ENCODE measurements at regions not wholly inside any gene's neighbourhood (a gene's known extent, or its start where the extent isn't known, plus 50 kb on each side); places are given as distances from the start of the nearest gene placed in this dataset.

GRCh38 chr13:110028838-110029621 is 242.6 kb upstream of the IRS2 start:
- no peaks in the 10 kb centered on the region for H3K79me2 ChIP-seq (replicated peaks; ENCODE audit: insufficient read depth)
- H3K27me3 ChIP-seq (ENCODE audit: insufficient read depth): no peaks in the 10 kb centered on the region
- no peak overlapping the region for H3K27ac Mint-ChIP-seq
- ATAC-seq (no peak), DNase-seq (ENCODE audit: low spot score) (no peak)
- H3K36me3 Mint-ChIP-seq (ENCODE audit: low read depth): no peaks in the 10 kb centered on the region
- 0 out of 2 replicates have a peak, but pooled peaks cover 5% of the 10 kb centered on the region for H3K9me2 ChIP-seq (ENCODE audit: insufficient read depth)
- H3K27me3 Mint-ChIP-seq (ENCODE audit: insufficient read depth, low read depth, poor library complexity): no peaks in the 10 kb centered on the region
- H3K4me3 Mint-ChIP-seq: no peak overlapping the region
- H3K4me3 ChIP-seq: no peak overlapping the region
- H3K4me1 Mint-ChIP-seq: peaks cover 7% of the 10 kb centered on the region; the same call in 2 of the 3 replicates
- H3F3A ChIP-seq (replicated peaks; ENCODE audit: low read depth): no peaks in the 10 kb centered on the region
- H3K27ac ChIP-seq (ENCODE audit: low read depth): no peak overlapping the region
- no peak overlapping the region for H3K4me2 ChIP-seq
- no peak for TF ChIP-seq NANOG (IDR thresholded peaks at IDR 0.05; ENCODE audit: borderline replicate concordance)
- TF ChIP-seq, protein P1, sequence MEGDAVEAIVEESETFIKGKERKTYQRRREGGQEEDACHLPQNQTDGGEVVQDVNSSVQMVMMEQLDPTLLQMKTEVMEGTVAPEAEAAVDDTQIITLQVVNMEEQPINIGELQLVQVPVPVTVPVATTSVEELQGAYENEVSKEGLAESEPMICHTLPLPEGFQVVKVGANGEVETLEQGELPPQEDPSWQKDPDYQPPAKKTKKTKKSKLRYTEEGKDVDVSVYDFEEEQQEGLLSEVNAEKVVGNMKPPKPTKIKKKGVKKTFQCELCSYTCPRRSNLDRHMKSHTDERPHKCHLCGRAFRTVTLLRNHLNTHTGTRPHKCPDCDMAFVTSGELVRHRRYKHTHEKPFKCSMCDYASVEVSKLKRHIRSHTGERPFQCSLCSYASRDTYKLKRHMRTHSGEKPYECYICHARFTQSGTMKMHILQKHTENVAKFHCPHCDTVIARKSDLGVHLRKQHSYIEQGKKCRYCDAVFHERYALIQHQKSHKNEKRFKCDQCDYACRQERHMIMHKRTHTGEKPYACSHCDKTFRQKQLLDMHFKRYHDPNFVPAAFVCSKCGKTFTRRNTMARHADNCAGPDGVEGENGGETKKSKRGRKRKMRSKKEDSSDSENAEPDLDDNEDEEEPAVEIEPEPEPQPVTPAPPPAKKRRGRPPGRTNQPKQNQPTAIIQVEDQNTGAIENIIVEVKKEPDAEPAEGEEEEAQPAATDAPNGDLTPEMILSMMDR (conservative IDR thresholded peaks at IDR 0.05; ENCODE audit: low read depth in 2 of 2): no peak
- TF ChIP-seq EZH2 (IDR thresholded peaks at IDR 0.05; ENCODE audit: low read depth, unreplicated experiment): no peak
- no peak for TF ChIP-seq REST (IDR thresholded peaks at IDR 0.05; ENCODE audit: unreplicated experiment)
- no peak for TF ChIP-seq STAT1 (IDR thresholded peaks at IDR 0.05; ENCODE audit: unreplicated experiment)
- no peak for TF ChIP-seq POLR2AphosphoS5 (IDR thresholded peaks at IDR 0.05; ENCODE audit: low read depth)
- no peak for TF ChIP-seq JUNB (IDR thresholded peaks at IDR 0.05; ENCODE audit: unreplicated experiment)
- no peak for TF ChIP-seq ZNF331 (CRISPR knock-in tag; IDR thresholded peaks at IDR 0.05; ENCODE audit: low read depth)
- no peak for TF ChIP-seq CREB1 (CRISPR knock-in tag; IDR thresholded peaks at IDR 0.05; ENCODE audit: low read depth)
- no peak for TF ChIP-seq ZNF114 (CRISPR knock-in tag; IDR thresholded peaks at IDR 0.05)
- TF ChIP-seq, protein P2, sequence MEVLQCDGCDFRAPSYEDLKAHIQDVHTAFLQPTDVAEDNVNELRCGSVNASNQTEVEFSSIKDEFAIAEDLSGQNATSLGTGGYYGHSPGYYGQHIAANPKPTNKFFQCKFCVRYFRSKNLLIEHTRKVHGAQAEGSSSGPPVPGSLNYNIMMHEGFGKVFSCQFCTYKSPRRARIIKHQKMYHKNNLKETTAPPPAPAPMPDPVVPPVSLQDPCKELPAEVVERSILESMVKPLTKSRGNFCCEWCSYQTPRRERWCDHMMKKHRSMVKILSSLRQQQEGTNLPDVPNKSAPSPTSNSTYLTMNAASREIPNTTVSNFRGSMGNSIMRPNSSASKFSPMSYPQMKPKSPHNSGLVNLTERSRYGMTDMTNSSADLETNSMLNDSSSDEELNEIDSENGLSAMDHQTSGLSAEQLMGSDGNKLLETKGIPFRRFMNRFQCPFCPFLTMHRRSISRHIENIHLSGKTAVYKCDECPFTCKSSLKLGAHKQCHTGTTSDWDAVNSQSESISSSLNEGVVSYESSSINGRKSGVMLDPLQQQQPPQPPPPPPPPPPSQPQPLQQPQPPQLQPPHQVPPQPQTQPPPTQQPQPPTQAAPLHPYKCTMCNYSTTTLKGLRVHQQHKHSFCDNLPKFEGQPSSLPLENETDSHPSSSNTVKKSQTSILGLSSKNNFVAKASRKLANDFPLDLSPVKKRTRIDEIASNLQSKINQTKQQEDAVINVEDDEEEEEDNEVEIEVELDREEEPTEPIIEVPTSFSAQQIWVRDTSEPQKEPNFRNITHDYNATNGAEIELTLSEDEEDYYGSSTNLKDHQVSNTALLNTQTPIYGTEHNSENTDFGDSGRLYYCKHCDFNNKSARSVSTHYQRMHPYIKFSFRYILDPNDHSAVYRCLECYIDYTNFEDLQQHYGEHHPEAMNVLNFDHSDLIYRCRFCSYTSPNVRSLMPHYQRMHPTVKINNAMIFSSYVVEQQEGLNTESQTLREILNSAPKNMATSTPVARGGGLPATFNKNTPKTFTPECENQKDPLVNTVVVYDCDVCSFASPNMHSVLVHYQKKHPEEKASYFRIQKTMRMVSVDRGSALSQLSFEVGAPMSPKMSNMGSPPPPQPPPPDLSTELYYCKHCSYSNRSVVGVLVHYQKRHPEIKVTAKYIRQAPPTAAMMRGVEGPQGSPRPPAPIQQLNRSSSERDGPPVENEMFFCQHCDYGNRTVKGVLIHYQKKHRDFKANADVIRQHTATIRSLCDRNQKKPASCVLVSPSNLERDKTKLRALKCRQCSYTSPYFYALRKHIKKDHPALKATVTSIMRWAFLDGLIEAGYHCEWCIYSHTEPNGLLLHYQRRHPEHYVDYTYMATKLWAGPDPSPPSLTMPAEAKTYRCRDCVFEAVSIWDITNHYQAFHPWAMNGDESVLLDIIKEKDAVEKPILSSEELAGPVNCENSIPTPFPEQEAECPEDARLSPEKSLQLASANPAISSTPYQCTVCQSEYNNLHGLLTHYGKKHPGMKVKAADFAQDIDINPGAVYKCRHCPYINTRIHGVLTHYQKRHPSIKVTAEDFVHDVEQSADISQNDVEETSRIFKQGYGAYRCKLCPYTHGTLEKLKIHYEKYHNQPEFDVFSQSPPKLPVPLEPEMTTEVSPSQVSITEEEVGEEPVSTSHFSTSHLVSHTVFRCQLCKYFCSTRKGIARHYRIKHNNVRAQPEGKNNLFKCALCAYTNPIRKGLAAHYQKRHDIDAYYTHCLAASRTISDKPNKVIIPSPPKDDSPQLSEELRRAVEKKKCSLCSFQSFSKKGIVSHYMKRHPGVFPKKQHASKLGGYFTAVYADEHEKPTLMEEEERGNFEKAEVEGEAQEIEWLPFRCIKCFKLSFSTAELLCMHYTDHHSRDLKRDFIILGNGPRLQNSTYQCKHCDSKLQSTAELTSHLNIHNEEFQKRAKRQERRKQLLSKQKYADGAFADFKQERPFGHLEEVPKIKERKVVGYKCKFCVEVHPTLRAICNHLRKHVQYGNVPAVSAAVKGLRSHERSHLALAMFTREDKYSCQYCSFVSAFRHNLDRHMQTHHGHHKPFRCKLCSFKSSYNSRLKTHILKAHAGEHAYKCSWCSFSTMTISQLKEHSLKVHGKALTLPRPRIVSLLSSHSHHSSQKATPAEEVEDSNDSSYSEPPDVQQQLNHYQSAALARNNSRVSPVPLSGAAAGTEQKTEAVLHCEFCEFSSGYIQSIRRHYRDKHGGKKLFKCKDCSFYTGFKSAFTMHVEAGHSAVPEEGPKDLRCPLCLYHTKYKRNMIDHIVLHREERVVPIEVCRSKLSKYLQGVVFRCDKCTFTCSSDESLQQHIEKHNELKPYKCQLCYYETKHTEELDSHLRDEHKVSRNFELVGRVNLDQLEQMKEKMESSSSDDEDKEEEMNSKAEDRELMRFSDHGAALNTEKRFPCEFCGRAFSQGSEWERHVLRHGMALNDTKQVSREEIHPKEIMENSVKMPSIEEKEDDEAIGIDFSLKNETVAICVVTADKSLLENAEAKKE (CRISPR knock-in tag; IDR thresholded peaks at IDR 0.05): no peak
- TF ChIP-seq, protein P3, sequence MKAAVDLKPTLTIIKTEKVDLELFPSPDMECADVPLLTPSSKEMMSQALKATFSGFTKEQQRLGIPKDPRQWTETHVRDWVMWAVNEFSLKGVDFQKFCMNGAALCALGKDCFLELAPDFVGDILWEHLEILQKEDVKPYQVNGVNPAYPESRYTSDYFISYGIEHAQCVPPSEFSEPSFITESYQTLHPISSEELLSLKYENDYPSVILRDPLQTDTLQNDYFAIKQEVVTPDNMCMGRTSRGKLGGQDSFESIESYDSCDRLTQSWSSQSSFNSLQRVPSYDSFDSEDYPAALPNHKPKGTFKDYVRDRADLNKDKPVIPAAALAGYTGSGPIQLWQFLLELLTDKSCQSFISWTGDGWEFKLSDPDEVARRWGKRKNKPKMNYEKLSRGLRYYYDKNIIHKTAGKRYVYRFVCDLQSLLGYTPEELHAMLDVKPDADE (IDR thresholded peaks at IDR 0.05): no peak
- TF ChIP-seq EZH2phosphoT487 (IDR thresholded peaks at IDR 0.05; ENCODE audit: unreplicated experiment): no peak
- no peaks in the 10 kb centered on the region for H3K9me3 Mint-ChIP-seq
- no peak overlapping the region for H2AFZ ChIP-seq
- H3K4me1 ChIP-seq (ENCODE audit: insufficient read depth): no peaks in the 10 kb centered on the region
- no peaks in the 10 kb centered on the region for H4K20me1 ChIP-seq (replicated peaks; ENCODE audit: insufficient read depth)
- no peaks in the 10 kb centered on the region for H3K36me3 ChIP-seq (ENCODE audit: insufficient read depth)
